ENCODE measurements at regions not wholly inside any gene's neighbourhood (a gene's known extent, or its start where the extent isn't known, plus 50 kb on each side); places are given as distances from the start of the nearest gene placed in this dataset.

GRCh38 chr13:33746867-33747266, 71.1 kb upstream of the RFC3 start:
- TF ChIP-seq CTCF (IDR thresholded peaks at IDR 0.05) = no peak
- no peak for TF ChIP-seq EZH2 (IDR thresholded peaks at IDR 0.05; ENCODE audit: borderline replicate concordance, insufficient read depth, low read depth, low read length, poor library complexity, severe bottlenecking)

All from B cell (primary cell).